ENCODE measurements at regions not wholly inside any gene's neighbourhood (a gene's known extent, or its start where the extent isn't known, plus 50 kb on each side); places are given as distances from the start of the nearest gene placed in this dataset.

- TF ChIP-seq JUN (IDR thresholded peaks at IDR 0.05; ENCODE audit: borderline replicate concordance, insufficient read depth, insufficient read length, low read depth) (no peak), POLR2AphosphoS5 (IDR thresholded peaks at IDR 0.05; ENCODE audit: insufficient read depth, low read depth, low read length) (no peak), MAX (IDR thresholded peaks at IDR 0.05; ENCODE audit: insufficient read depth, insufficient read length) (no peak), POLR2A (IDR thresholded peaks at IDR 0.05; ENCODE audit: low read depth, low read length) (no peak), CTCF (IDR thresholded peaks at IDR 0.05; ENCODE audit: extremely low read depth in 1 of 2, insufficient read depth in 1 of 2, low read depth in 1 of 2, low read length in 2 of 2) (no peak), GATA2 (IDR thresholded peaks at IDR 0.05; ENCODE audit: insufficient read depth, insufficient read length, low read depth, low read length) (no peak), EZH2 (IDR thresholded peaks at IDR 0.05; ENCODE audit: borderline replicate concordance, low read depth, low read length, severe bottlenecking) (no peak)
Observed at GRCh38 chr1:193677874-193678273, 491.5 kb upstream of the B3GALT2 start.
